ENCODE measurements at regions not wholly inside any gene's neighbourhood (a gene's known extent, or its start where the extent isn't known, plus 50 kb on each side); places are given as distances from the start of the nearest gene placed in this dataset.

DNA sequence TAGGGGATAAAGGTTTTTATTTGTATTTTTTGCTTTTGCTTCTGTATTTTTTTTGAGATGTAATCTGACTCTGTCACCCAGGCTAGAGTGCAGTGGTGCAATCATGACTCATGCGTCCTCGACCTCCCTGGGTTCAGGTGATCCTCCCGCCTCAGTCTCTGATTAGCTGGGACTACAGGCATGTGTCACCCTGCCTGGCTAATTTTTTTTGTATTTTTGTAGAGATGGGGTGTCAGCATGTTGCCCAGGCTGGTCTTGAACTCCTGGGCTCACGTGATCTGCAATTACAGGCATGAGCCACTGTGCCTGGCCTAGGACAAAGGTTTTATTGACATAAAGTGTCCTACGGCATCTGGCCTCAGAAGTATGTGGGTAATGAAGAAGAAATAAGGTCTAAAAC lies 297.1 kb upstream of the C9orf72 start:
- no peak for DNase-seq

DNA sequence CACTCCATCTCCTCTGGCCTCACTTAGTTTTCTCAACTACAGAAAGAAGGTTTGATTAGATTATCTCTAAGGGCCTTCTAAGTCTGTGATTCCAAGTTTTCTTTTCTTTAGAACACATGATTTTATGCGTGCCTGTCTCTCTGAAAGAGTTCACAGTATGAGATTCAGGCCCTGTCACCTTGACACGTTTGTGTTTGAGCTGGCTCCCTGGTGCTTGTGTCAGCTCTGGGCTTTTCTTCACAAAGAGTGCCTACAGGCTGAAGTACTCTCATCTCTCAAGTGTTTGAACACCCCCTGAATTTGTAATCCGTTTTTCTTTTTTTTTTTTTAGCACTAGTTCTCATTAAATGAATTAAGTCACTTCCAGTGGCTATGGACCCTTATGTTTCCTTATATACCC lies 306.9 kb upstream of the C9orf72 start:
- DNase-seq: no peak

GRCh38 chr9:27880635-27881034 lies 307.4 kb upstream of the C9orf72 start:
- DNase-seq: no peak

GRCh38 chr9:27888661-27889295 lies 315.5 kb upstream of the C9orf72 start:
- DNase-seq: no peak

- no peak for DNase-seq
Observed at GRCh38 chr9:27924502-27924901, 351.2 kb upstream of the C9orf72 start.

DNA sequence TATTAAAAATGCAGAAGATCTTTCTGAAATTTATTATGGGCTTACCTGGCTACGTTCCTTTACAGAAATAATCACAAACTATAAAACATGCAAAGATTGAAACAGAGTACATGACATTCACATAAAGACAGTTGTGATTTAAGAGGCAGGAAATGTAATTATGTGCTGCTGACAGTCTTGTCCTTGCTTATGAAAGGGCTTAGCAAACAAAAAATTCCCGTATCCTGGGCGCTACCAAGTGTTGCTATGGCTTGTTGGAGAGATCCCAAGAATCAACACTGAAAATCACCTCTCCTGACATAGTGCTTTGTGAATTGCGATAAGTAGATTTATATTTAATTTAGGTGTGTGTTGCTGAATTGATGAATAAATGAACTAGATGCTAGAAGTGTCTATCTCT lies 352.5 kb upstream of the C9orf72 start:
- DNase-seq: no peak

GRCh38 chr9:27929841-27930240 lies 356.6 kb upstream of the C9orf72 start:
- DNase-seq: no peak

DNA sequence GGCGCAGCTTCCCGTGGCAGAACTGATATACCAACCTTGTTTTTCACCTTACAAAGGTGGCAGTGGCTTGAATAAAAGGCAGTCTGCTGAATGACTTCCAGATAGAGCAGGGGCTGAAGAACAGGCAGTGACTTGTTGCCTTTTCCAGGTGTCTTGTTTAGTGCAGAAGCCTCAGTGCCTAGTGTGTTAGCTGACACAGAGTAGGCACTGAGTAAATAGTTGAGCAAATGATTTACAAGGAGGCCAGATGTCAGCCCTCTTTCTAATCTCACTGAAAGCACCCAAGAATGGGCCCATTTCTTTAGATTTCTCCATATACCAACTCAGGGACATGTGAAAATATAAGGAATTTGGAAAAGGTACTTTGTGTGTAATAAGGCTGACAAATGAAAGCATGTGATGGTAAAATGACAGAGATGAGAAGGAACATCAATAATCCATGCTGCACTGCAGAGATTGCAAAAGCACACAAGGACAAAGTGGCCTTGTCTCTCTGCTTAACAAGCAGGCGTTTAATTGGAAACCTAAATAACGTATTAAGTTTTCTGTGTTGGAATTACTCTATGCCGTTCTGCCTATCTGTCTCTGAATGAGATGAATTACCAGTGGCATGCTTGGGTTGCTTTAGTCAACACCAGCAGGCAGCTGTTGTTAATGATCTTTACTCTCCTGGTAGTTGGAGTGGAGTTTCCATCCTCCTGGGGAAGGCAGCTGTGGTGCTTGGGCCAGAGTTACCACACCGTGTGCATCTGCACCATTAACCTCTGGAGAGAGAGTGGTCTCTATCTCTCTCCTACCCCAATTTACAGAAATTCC lies 360.1 kb upstream of the C9orf72 start:
- DNase-seq: no peak

- no peak for DNase-seq
Observed at GRCh38 chr9:27934471-27934870, 361.2 kb upstream of the C9orf72 start.

- DNase-seq: no peak
Observed at GRCh38 chr9:27939186-27939585, 365.9 kb upstream of the C9orf72 start.

GRCh38 chr9:27940535-27940934 lies 367.3 kb upstream of the C9orf72 start:
- DNase-seq: no peak

GRCh38 chr9:27943501-27943900 lies 370.2 kb upstream of the C9orf72 start:
- peak in 3 of 56 donors; percentile 1 to 27 (median 6) for DNase-seq

DNA sequence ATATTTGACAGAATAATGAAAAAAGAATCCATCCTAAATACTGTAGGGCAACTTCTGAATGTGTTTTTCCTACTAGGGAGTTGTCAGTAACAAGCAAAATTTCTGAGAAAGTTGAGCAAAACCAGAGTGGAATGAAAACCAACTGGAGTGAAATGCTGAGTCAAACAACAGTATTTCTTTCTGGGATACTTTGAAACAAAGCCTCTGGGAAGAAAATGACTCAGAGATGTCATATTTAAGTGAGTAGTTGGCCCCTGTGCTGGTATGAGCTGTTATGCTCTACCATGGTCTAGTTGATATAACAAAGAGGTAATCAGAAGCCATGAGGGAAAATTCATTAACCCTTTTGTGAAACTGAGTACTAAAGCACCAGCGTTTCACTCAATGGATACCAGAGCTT lies 372.1 kb upstream of the C9orf72 start:
- DNase-seq: no peak

DNA sequence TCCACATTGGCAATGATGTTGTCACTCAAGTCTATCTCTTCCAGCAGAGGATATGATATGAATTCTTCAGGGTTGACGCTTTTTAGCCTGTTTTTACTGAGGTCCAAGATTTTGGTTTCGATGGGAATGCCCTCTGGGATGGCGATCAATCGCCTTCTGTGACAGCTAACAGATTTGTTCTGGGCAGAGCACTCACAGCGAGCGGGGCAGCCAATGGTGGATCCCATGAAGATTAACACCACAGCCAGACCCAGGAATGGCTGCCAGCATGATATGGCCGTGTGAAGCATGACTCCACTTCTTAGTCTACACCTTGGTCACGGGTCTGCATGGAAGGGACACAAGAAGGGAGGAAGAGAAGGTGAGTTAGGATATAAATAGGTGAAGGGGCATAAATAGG lies 377.1 kb upstream of the C9orf72 start:
- no peak for DNase-seq

- no peak for DNase-seq
Observed at GRCh38 chr9:27954858-27955257, 381.6 kb upstream of the C9orf72 start.

DNA sequence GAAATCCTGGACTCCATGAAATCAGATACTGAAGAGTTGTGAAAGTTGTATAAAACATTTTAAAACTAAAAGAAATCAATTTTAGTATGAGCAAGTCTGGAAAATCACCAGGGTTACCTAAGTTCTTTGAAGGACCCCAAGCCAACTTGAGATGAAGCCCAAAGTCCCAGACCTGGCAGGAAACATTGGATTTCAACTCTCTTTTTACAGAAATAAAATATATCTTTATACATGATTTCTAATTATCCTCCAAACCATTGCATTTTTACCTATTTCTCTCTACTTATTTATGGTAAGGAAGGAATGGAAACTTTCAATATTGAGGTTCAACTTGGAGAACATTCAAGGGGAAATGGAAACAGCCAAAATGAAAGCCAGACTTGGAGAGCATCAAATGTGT lies 390.6 kb upstream of the C9orf72 start:
- DNase-seq: no peak

GRCh38 chr9:27967210-27967609 lies 393.9 kb upstream of the C9orf72 start:
- no peak for DNase-seq

- no peak for DNase-seq
Observed at GRCh38 chr9:27977931-27978330, 404.6 kb upstream of the C9orf72 start.

- no peak for DNase-seq
Observed at GRCh38 chr9:27985714-27986113, 412.4 kb upstream of the C9orf72 start.

- DNase-seq: no peak
Observed at GRCh38 chr9:27990524-27990923, 417.2 kb upstream of the C9orf72 start.

DNA sequence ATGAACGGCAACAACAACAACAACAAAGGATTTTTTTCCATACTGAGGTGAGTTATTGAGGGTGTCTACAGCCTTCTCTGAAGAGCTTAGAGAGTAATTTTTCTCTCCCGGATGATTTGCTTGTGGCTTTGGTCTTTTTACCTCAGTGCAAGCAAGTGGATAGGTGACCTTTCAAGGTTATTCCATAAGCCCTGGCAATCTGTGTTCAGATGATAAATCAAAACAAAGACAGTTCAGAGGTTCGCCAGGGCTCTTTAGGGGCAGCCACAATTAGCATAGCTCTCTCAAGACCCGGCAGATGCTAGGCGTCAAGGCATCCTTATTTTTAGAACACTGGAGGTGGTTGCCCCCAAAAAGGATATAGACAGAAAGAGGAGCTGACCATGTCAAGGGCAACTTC lies 417.9 kb upstream of the C9orf72 start:
- no peak for DNase-seq

DNA sequence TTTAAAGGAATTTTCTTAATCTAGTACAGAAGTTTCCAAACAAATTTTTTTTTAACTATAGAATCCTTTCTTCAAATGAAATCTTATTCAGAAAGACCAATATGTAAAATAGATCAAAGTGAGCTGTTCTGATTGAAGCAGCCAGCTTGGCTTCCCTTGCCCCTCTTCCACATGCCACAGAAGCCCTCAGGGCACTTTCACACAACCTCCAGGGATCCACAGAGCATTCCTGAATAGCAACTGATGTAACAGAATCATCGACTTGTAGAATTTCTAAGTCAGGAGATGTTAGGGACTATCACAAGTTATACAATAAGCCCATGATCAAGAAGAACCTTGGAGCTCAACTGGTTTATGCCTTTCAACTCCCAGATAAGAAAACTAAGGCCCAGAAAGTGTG lies 427.8 kb upstream of the C9orf72 start:
- no peak for DNase-seq

DNA sequence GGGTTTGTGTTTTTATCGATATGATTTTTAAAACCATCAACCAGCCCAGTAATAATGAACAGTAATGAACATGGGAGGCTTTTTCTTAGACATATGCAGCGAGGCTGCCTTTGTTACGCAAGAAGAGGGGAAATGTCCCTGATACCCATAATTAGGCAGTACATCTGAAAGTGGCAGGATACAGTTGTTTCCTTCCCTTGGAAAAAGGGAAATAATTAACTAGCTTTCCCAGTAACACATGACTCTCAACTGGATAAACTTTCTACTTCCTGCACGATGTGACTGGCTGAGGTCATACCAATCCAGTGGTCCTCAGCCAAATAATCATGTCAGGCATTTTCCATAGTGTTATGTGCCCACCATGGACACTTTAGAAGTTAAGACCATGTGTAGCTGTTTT lies 431.6 kb upstream of the C9orf72 start:
- no peak for DNase-seq

All from nucleus accumbens (tissue), 56 donors.